ENCODE measurements at regions not wholly inside any gene's neighbourhood (a gene's known extent, or its start where the extent isn't known, plus 50 kb on each side); places are given as distances from the start of the nearest gene placed in this dataset.

DNA sequence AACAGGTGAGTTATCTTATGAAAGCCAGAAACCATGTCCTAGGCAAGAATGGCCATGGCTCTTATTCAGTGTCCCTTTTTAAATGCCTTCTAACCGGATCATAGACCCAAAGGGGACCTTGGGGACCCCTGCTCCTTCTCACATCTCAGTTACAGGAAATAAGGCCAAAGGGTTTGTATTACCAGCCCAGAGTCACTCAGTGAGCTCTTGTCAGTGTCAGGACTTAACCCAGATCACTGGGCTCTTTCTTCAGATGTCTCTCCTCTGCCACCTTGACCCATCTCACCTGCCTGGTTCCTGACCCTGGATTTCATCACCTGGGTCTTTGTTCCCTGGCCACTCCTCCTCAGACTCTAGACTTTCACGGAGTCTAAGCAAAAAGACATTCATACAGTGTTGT, 556.7 kb downstream of the CMPK2 start:
- Histone ChIP-seq H2AFZ (ENCODE audit: control insufficient read depth, low read length) (no peak overlapping the region), H3K36me3 (ENCODE audit: control insufficient read depth in 2 of 2, extremely low read depth in 1 of 2, insufficient read depth in 2 of 2, low read length in 2 of 2) (no peaks in the 10 kb centered on the region), H3K27ac (ENCODE audit: control insufficient read depth, insufficient read depth, low read length) (no peak overlapping the region), H3K9ac (ENCODE audit: control insufficient read depth, extremely low read depth, insufficient read depth, low read length) (no peak overlapping the region), H3K79me2 (ENCODE audit: control insufficient read depth, insufficient read depth, low read length) (no peaks in the 10 kb centered on the region), H3K9me1 (ENCODE audit: control insufficient read depth, extremely low read depth, insufficient read depth, low read length) (no peaks in the 10 kb centered on the region), H3K4me1 (ENCODE audit: control insufficient read depth, extremely low read depth, insufficient read depth, low read length) (no peaks in the 10 kb centered on the region), H3K9me3 (ENCODE audit: control insufficient read depth, low read depth, low read length) (no peaks in the 10 kb centered on the region), H3K27me3 (ENCODE audit: control insufficient read depth, extremely low read depth, insufficient read depth, low read length) (no peaks in the 10 kb centered on the region), H3K4me3 (ENCODE audit: control insufficient read depth in 2 of 3, extremely low read depth in 1 of 3, insufficient read depth in 2 of 3, low read depth in 1 of 3, low read length in 3 of 3) (no peak overlapping the region), H4K20me1 (ENCODE audit: control insufficient read depth, extremely low read depth, insufficient read depth, low read length) (no peaks in the 10 kb centered on the region), H3K4me2 (ENCODE audit: control insufficient read depth, extremely low read depth, insufficient read depth, low read depth, low read length) (no peak overlapping the region)
- TF ChIP-seq, protein P1, sequence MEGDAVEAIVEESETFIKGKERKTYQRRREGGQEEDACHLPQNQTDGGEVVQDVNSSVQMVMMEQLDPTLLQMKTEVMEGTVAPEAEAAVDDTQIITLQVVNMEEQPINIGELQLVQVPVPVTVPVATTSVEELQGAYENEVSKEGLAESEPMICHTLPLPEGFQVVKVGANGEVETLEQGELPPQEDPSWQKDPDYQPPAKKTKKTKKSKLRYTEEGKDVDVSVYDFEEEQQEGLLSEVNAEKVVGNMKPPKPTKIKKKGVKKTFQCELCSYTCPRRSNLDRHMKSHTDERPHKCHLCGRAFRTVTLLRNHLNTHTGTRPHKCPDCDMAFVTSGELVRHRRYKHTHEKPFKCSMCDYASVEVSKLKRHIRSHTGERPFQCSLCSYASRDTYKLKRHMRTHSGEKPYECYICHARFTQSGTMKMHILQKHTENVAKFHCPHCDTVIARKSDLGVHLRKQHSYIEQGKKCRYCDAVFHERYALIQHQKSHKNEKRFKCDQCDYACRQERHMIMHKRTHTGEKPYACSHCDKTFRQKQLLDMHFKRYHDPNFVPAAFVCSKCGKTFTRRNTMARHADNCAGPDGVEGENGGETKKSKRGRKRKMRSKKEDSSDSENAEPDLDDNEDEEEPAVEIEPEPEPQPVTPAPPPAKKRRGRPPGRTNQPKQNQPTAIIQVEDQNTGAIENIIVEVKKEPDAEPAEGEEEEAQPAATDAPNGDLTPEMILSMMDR (optimal IDR thresholded peaks at IDR 0.05 in 1 of 3, IDR thresholded peaks at IDR 0.05 in 1 of 3, conservative IDR thresholded peaks at IDR 0.05 in 1 of 3; ENCODE audit: extremely low read depth in 1 of 3, insufficient read depth in 2 of 3, low read length in 3 of 3), result no peak
- no peak for TF ChIP-seq EZH2 (IDR thresholded peaks at IDR 0.05; ENCODE audit: low read length)
- FAIRE-seq (no peak), DNase-seq (ENCODE audit: low read depth, low spot score) (no peak)
- dilution Hi-C loops (cut with MboI; ENCODE audit: extremely low pct_ligation_motif_present, low sequenced_read_pairs), result no loop called here

DNA sequence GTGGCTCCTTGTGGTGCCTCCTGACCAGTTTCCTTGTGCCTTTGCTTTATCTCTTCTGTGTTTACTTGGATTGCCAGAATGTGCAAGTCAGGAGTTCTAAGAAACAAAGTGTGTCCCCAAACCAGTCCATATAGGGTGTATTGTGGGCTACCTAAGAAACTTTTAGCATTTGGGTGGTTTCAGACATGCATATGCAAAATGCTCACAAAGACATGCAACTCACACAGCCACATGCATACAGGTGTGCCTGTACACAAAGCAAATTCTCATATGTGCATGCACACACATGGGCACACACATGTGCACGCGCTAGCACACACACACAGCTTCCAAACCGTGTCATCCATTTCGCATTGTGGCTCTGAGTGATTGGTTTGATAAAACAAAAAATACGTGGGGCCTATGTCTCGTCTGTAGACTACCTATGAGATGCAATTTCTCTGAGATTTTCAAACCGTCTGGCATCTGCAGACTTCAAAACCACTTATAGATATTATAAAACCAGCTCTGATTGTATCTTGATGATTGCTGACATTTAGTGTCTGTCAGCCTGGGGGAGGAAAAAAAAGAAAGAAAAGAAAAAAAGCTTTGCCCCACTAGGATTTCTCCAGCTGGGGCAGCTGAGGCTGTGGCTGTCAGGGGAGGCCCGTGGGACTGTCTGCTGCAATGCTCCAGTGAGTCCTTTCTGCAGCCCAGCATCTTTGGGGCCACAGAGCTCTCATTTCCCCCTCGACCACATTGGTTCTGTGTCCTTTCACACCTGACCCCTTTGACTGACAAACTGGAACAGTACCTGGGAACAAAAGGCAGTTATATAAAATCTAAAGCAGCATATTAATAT, 556.1 kb downstream of the CMPK2 start:
- H3K4me2 ChIP-seq (ENCODE audit: control insufficient read depth, extremely low read depth, insufficient read depth, low read depth, low read length), result no peak overlapping the region
- no peaks in the 10 kb centered on the region for H4K20me1 ChIP-seq (ENCODE audit: control insufficient read depth, extremely low read depth, insufficient read depth, low read length)
- no peak for DNase-seq (ENCODE audit: low read depth, low spot score)
- no peak overlapping the region for H3K27ac ChIP-seq (ENCODE audit: control insufficient read depth, insufficient read depth, low read length)
- H3K9ac ChIP-seq (ENCODE audit: control insufficient read depth, extremely low read depth, insufficient read depth, low read length), result no peak overlapping the region
- H2AFZ ChIP-seq (ENCODE audit: control insufficient read depth, low read length), result no peak overlapping the region
- no peak for FAIRE-seq
- no peak overlapping the region for H3K4me3 ChIP-seq (ENCODE audit: control insufficient read depth in 2 of 3, extremely low read depth in 1 of 3, insufficient read depth in 2 of 3, low read depth in 1 of 3, low read length in 3 of 3)
- H3K36me3 ChIP-seq (ENCODE audit: control insufficient read depth in 2 of 2, extremely low read depth in 1 of 2, insufficient read depth in 2 of 2, low read length in 2 of 2), result no peaks in the 10 kb centered on the region
- no peaks in the 10 kb centered on the region for H3K79me2 ChIP-seq (ENCODE audit: control insufficient read depth, insufficient read depth, low read length)
- dilution Hi-C loops (cut with MboI; ENCODE audit: extremely low pct_ligation_motif_present, low sequenced_read_pairs), result no loop called here
- no peak for TF ChIP-seq EZH2 (IDR thresholded peaks at IDR 0.05; ENCODE audit: low read length)
- TF ChIP-seq, protein P1 (optimal IDR thresholded peaks at IDR 0.05 in 1 of 3, IDR thresholded peaks at IDR 0.05 in 1 of 3, conservative IDR thresholded peaks at IDR 0.05 in 1 of 3; ENCODE audit: extremely low read depth in 1 of 3, insufficient read depth in 2 of 3, low read length in 3 of 3), result no peak
- no peaks in the 10 kb centered on the region for H3K9me1 ChIP-seq (ENCODE audit: control insufficient read depth, extremely low read depth, insufficient read depth, low read length)
- no peaks in the 10 kb centered on the region for H3K27me3 ChIP-seq (ENCODE audit: control insufficient read depth, extremely low read depth, insufficient read depth, low read length)
- no peaks in the 10 kb centered on the region for H3K4me1 ChIP-seq (ENCODE audit: control insufficient read depth, extremely low read depth, insufficient read depth, low read length)
- H3K9me3 ChIP-seq (ENCODE audit: control insufficient read depth, low read depth, low read length), result no peaks in the 10 kb centered on the region
